ENCODE measurements at regions not wholly inside any gene's neighbourhood (a gene's known extent, or its start where the extent isn't known, plus 50 kb on each side); places are given as distances from the start of the nearest gene placed in this dataset.

DNA sequence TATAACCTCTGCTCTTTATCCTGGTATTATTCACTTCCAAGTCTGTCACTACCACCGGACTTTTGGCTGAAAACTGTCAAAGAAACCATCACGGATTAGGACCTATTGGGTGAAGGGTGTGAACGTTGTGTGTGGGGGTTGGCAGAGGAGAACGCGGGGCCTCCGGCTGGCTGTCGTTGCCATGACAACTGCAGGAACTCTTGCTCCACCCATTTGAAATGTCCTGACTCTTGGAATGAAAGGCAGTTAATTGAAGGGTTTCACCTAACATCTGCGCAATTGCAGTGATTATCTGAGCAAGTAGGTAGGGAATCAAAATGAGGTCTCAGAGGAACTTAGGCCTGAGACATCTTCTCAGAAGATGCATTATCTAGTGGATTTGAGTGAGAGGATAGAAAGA is 60.9 kb upstream of the CLMP start (continued):
- TF ChIP-seq, protein P1, sequence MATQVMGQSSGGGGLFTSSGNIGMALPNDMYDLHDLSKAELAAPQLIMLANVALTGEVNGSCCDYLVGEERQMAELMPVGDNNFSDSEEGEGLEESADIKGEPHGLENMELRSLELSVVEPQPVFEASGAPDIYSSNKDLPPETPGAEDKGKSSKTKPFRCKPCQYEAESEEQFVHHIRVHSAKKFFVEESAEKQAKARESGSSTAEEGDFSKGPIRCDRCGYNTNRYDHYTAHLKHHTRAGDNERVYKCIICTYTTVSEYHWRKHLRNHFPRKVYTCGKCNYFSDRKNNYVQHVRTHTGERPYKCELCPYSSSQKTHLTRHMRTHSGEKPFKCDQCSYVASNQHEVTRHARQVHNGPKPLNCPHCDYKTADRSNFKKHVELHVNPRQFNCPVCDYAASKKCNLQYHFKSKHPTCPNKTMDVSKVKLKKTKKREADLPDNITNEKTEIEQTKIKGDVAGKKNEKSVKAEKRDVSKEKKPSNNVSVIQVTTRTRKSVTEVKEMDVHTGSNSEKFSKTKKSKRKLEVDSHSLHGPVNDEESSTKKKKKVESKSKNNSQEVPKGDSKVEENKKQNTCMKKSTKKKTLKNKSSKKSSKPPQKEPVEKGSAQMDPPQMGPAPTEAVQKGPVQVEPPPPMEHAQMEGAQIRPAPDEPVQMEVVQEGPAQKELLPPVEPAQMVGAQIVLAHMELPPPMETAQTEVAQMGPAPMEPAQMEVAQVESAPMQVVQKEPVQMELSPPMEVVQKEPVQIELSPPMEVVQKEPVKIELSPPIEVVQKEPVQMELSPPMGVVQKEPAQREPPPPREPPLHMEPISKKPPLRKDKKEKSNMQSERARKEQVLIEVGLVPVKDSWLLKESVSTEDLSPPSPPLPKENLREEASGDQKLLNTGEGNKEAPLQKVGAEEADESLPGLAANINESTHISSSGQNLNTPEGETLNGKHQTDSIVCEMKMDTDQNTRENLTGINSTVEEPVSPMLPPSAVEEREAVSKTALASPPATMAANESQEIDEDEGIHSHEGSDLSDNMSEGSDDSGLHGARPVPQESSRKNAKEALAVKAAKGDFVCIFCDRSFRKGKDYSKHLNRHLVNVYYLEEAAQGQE (IDR thresholded peaks at IDR 0.05; ENCODE audit: unreplicated experiment) = no peak
- no peak for TF ChIP-seq POLR2AphosphoS5 (IDR thresholded peaks at IDR 0.05; ENCODE audit: low read depth)
- TF ChIP-seq, protein P2, sequence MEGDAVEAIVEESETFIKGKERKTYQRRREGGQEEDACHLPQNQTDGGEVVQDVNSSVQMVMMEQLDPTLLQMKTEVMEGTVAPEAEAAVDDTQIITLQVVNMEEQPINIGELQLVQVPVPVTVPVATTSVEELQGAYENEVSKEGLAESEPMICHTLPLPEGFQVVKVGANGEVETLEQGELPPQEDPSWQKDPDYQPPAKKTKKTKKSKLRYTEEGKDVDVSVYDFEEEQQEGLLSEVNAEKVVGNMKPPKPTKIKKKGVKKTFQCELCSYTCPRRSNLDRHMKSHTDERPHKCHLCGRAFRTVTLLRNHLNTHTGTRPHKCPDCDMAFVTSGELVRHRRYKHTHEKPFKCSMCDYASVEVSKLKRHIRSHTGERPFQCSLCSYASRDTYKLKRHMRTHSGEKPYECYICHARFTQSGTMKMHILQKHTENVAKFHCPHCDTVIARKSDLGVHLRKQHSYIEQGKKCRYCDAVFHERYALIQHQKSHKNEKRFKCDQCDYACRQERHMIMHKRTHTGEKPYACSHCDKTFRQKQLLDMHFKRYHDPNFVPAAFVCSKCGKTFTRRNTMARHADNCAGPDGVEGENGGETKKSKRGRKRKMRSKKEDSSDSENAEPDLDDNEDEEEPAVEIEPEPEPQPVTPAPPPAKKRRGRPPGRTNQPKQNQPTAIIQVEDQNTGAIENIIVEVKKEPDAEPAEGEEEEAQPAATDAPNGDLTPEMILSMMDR (conservative IDR thresholded peaks at IDR 0.05; ENCODE audit: low read depth in 2 of 2) = no peak

DNA sequence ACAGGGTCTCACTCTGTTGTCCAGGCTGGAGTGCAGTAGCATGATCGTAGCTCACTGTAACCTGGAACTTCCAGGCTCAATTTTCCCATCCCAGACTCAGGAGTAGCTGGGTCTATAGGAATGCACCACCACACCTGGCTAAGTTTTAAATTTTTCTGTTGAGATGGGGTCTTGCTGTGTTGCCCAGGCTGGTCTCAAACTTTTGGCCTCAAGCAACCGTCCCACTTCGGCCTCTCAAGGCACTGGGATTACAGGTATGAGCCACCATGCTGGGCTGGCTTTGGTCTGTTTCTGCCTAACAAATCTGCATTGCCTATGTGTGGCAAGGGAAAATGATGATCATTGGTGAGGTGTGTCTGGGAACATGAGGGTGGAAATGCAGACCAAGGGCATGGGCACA is 59.3 kb upstream of the CLMP start:
- no peaks in the 10 kb centered on the region for H3K9me2 ChIP-seq (ENCODE audit: insufficient read depth)
- Mint-ChIP-seq H3K36me3 (ENCODE audit: low read depth) (peaks cover 18% of the 10 kb centered on the region), H3K27me3 (ENCODE audit: insufficient read depth, low read depth, poor library complexity) (peaks cover 7% of the 10 kb centered on the region), H3K4me1 (peaks cover 7% of the 10 kb centered on the region; the same call in 2 of the 3 replicates), H3K9me3 (peaks cover 26% of the 10 kb centered on the region), H3K27ac (no peak overlapping the region), H3K4me3 (no peak overlapping the region)
- H2AFZ ChIP-seq = no peak overlapping the region
- no peaks in the 10 kb centered on the region for H3K79me2 ChIP-seq (replicated peaks; ENCODE audit: insufficient read depth)
- H3F3A ChIP-seq (replicated peaks; ENCODE audit: low read depth) = no peaks in the 10 kb centered on the region
- H3K4me1 ChIP-seq (ENCODE audit: insufficient read depth) = peaks cover 5% of the 10 kb centered on the region; the same call in 1 of the 2 replicates
- no peak overlapping the region for H3K4me3 ChIP-seq
- DNase-seq (ENCODE audit: low spot score) (no peak), ATAC-seq (no peak)
- H3K27ac ChIP-seq (ENCODE audit: low read depth) = no peak overlapping the region
- no peaks in the 10 kb centered on the region for H4K20me1 ChIP-seq (replicated peaks; ENCODE audit: insufficient read depth)
- no peaks in the 10 kb centered on the region; the same call in 1 of the 2 replicates for H3K36me3 ChIP-seq (ENCODE audit: insufficient read depth)
- H3K4me2 ChIP-seq = no peak overlapping the region
- no peaks in the 10 kb centered on the region for H3K27me3 ChIP-seq (ENCODE audit: insufficient read depth)
- TF ChIP-seq ZNF114 (CRISPR knock-in tag; IDR thresholded peaks at IDR 0.05) (no peak), JUNB (IDR thresholded peaks at IDR 0.05; ENCODE audit: unreplicated experiment) (no peak), EZH2 (IDR thresholded peaks at IDR 0.05; ENCODE audit: low read depth, unreplicated experiment) (no peak), POLR2AphosphoS5 (IDR thresholded peaks at IDR 0.05; ENCODE audit: low read depth) (no peak), ZNF331 (CRISPR knock-in tag; IDR thresholded peaks at IDR 0.05; ENCODE audit: low read depth) (no peak), NANOG (IDR thresholded peaks at IDR 0.05; ENCODE audit: borderline replicate concordance) (no peak), EZH2phosphoT487 (IDR thresholded peaks at IDR 0.05; ENCODE audit: unreplicated experiment) (no peak), CREB1 (CRISPR knock-in tag; IDR thresholded peaks at IDR 0.05; ENCODE audit: low read depth) (no peak)
